ENCODE measurements at regions not wholly inside any gene's neighbourhood (a gene's known extent, or its start where the extent isn't known, plus 50 kb on each side); places are given as distances from the start of the nearest gene placed in this dataset.
A peak's percentile ranks its signal among the peaks of the same experiment; 100 is the strongest.
"Not testable (repeated sequence)": the region's sequence is repeated elsewhere in the genome, so short reads cannot be mapped to it uniquely, and the experiment has no call there.

DNA sequence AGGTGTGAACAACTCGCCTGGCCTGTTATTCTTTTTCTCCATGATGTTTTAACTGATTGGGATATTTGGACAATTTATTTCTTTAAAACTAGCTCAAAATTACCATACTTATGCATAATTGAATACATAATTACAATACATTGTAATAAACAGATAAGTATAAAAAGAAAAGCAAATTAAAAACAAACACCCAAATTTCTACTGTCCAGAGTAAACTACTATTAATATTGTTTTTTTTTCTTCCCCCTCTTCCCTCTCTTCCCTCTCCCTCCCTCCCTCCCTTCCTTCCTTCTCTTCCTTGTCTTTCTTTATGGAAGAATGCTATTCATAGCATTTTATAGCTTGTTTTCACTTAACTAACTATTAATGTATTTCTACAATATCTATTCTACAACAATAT, 117.7 kb upstream of the IVNS1ABP start:
- no peak for DNase-seq (ENCODE audit: low spot score)

DNA sequence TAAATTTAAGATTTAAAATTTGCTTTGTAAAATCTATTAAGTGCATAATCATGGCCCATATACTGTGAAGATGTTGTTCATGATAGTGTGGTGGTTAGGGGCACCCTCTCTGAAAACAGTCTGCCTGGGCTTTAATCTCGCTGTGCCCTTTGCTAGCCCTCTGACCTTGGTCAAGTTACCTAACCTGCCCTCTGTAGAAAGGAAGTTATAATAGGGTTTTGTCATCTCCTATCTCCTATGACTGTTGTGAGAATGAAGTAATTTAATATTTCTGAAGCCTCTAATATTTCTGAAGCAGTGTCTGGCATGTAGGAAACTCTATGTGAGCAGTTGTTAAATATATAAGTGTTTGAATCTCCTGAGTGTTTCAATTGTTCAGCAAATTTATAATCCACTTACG, 116.6 kb upstream of the IVNS1ABP start:
- DNase-seq (ENCODE audit: low spot score), result no peak

DNA sequence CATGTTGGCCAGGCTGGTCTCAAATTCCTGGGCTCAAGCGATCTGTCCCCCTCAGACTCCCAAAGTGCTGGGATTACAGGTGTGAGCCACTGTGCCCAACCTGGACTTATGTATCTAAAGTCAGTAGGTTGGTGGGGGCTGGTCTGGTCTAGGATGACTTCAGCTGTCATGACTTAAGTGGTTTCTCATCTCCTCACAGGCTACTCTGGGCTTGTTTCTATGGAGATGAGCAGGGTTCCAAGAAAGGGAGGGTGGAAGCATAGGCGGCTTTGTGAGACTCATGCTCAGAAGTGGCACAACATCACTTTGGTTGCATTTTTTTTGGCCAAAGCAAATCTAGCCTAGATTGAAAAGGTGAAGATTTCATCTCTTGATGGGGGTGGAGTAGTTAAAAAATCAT, 115.9 kb upstream of the IVNS1ABP start:
- DNase-seq (ENCODE audit: low spot score), result no peak

DNA sequence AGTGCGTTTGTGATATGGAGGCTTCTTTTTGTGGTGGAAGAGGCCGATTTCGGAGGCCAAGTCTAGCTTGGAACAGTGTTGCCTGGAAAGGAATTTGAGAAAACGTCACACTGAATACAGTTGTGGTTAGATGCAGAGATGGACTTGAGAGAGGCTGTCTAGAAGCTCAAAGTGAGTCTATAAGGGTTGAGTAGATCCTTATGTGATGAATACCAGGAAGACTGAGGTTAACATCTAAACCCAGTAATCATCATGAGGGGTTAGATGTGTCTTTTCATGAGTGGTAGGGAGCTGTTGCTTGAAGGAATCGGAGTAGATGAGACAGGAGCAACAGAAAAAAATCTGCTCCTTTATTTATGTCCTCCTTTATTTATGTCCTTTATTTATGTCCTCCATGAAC, 114.6 kb upstream of the IVNS1ABP start:
- DNase-seq (ENCODE audit: low spot score), result no peak

DNA sequence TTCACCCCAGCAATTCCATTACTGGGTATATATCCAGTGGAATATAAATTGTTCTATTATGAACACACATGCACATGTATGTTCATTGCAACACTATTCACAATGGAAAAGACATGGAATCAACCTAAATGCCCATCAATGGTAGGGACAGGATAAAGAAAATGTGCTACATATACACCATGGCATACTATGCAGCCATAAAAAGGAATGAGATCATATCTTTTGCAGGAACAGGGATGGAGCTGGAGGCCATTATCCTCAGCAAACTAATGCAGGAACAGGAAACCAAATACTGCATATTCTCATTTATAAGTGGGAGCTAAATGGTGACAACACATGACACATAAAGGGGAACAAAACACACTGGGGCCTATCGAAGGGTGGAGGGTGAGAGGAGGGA, 112.6 kb upstream of the IVNS1ABP start:
- DNase-seq (ENCODE audit: low spot score), result not testable (repeated sequence)

DNA sequence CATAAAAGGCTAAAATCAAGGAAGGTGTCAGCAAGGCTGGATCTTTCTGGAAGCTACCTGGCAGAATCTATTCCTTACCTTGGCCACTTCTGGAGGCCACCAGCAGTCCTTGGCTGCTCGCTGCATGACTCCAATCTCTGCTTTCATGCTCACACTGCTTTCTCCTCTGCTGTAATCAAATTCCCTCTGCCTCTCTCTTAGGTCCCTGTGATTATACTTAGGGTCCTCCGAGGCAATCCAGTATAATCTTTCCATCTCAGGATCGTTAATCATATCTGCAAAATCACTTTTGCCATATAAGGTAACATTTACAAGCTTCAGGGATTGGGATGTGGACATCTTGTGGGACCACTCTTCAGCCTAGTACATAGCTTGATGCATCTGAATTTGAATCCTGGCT, 110.7 kb upstream of the IVNS1ABP start:
- no peak for DNase-seq (ENCODE audit: low spot score)

DNA sequence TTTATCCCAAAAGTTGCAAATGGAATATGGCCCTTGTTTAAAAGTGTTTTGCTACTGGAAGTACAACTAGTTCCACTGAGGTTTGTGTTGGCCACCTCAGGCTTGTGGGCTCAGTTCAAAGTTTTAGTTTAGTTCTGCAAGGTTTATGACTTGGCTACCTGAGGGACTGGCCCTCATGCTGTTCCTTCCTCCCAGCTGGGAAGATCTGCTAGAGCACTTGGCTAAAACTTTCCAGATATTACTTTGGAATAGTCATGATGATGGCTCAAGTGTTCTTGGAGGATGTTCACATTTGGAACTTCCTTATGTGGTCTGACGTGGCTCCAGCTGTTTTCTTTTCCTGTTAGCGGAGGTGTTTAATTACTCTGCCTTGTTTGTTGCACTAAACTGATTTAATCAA, 110.2 kb upstream of the IVNS1ABP start:
- DNase-seq (ENCODE audit: low spot score), result no peak

DNA sequence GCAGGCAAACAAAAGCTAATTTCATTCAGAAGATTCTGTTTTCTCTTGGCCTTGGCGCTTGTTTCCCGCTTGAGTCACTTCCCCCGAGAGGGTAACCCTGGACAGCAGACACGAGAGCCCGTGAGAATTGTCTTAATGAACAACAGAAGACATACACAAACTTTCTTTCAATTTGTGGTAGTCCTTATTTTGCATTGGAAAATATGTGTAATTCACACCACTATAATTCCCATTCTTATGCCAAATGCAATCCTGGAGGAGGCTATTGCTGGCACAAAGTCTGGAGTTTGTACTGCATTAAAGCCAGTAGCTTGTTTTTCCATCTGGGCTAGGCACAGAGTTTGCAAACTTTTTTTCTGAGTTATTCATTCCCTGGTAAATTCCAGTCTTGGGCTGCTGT, 109.8 kb upstream of the IVNS1ABP start:
- DNase-seq (ENCODE audit: low spot score), result peak; percentile 69

DNA sequence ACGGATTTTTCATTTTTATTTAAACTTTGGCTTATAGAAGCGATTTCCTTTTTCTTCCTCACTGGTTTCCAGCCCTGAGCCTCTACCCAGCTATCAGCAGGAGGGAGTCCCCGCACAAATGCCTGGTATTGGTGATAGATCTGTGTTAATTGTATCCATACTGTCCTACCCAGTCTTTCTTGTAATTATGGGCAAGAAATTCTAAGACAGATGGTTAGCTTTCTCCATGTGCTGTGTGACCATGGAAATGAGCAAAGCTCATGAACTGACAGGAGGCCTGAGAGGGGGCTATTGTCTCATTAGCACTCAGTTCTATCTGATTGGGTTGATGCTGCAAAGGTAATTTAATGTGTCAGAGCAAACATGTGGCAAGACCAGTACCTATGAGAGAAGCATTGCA, 108.1 kb upstream of the IVNS1ABP start:
- no peak for DNase-seq (ENCODE audit: low spot score)

DNA sequence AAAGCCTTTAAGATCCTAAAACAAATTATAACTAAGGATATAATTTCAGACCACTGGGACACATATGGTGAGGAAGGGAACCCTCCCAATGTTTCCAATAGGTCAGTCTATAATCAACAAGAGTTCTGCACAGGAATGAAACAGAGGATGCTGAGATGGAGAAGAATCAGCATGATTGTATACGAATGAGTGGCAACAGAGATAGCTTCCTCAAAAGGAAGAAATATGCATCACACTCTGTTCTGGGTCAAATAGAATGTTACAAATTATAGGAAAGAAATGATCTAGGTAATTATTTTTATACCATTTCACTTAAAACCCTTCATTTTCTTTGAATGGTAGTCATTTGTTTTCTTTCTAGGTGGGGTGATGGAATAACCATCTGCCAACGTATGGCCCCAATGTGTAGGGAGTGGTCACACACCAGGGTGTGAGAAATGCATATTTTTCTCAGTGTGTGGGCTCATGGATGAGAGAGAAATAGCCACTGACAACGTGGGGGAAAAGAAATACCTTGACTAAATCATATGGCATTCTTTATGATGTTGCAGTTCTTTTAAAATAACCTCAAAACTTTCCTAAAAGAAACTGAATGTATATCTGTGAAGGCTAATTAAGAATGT, 104.6 kb upstream of the IVNS1ABP start:
- DNase-seq (ENCODE audit: low spot score), result no peak

DNA sequence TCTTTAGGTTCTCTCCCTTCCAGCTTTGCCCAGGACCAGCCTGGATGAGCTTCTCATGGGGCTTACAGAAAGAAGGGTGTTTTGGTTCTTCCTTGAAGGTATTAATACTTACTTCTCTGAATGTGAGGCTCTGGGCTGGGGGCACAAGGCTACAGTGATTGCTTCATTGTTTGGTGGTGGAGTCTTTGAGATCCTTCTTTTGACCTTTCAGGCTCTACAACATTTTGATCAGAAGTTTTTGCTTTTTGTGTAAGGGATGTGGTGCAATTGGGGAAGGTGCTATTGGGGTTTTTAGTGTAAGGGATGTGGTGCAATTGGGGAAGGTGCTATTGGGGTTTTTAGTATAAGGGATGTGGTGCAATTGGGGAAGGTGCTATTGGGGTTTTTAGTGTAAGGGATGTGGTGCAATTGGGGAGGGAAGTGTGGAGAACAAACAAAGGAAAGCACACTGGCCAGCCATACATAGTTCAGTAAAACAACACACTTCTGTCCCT, 103.6 kb upstream of the IVNS1ABP start:
- DNase-seq (ENCODE audit: low spot score), result no peak

DNA sequence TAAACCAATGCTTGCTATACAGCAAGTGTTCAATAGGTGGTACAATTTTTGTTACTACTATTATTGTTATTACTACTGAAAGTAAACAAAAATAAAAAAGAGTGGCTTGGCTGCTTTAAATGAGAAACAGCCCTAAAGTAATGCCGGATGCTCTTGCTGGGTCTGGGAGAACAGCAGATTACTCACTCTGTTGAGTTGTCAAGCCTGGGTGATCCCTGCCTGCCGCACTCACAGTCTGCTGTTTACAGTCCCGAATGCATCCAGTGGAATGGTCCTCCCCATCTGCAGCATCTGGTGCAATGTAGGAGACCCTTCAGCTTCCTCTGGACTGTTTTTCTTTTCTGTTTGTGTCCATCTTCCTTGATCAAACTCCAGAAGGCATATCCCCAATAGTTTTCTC, 102.7 kb upstream of the IVNS1ABP start:
- peak; percentile 30 for DNase-seq (ENCODE audit: low spot score)

DNA sequence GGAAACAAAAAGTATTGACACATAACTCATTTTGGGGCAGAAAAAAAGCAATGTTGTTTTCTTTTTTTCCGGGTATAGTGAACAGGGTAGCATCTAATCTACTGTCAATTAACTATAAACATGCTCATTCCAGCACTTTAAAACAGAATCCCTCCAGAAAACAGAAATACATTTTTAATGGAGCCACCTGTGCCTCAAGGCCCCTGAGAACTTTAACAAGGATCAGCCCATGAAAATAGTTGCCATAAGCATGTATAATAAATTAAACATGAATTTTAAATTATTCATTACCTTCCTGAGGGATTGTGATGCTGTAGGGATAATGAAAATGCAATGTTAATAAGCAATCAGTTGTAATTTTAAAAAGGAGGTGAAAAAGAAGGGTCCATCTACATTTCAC, 101.4 kb upstream of the IVNS1ABP start:
- no peak for DNase-seq (ENCODE audit: low spot score)

DNA sequence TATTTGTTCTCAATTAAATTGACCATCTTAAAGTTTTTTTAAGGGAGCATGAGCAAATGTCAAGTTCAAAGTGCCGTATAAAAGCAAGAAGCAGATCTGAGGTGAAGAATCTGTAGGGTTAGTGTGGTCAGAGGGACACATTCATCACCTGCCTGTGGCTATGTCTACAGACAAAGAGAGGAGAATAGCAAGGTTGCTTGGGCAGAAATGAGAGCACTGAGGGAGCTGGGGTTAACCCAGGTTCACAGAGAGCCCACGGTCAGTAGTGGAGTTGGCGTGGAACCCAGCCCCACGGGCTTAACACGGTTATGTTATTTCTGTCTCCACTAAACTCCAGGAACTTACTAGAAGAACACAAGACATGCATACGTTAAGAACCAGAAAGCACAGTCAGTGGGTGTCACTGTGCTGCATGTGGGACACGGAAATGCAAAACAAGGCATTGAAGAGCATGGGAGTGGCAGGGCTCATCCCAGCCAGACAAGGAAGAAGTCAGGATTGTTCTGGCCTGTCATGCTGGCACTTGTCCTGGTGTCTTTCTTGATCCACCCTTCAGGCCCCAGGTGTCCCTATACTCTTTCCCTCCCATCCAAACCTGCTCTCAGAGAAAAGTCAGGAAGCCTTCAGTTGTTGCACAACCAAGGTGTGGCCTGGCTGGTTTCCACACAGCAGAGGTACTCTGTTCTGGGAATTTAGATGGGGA, 95.5 kb upstream of the IVNS1ABP start:
- no peak for DNase-seq (ENCODE audit: low spot score)

DNA sequence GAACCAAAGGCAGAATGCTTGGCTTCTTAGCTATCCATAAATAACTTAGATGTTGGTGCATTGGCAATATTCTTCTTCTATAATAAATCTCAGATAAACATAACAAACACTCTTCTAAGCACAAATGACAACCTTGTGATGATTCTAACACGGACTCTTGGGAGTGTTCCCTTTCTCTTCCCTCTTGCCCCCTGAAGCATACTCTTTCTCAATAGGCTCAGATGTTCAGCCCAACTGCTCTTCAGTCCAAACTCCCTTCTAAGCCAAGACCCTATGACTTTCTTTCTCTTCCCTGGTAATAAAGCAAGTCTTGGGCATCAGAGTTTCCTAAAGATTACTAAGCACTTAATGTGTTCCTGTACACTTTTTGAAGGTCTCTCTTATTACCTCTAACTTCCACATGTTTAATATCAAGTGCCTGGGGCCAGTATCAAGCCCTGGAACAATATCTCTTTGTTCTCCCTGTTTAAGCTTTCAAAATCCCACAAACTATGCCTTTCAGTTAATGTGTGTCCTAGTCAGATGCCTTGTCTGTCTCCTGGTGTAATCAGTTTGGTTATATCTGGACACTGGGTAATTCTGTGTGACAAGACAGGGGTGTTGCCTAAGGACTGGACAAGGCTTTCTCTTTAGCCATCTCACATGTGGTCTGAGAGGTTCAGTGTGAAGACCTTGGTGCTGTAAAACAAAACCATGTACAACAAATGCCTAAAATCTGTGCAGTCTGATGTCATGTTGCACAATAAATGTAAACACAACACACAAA, 92.9 kb upstream of the IVNS1ABP start:
- no peak for DNase-seq (ENCODE audit: low spot score)

DNA sequence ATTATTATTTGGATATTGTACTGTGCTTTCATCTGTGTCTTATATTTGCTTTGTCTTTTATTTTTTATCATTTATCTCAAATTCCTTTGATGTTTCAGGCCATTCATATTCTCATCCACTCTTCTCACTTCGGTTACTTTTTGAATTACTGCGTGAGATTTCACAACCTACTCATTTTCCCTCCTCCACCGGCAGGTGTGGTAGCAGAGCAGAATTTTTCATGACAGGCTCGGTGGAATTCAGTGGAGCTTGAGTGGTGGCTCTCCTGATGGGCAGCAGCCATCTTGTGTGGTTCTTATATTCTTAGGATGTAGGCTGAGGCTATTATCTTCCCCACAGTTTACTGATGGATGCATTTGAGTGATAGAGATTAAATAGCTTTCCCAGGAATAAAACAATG, 92.3 kb upstream of the IVNS1ABP start:
- no peak for DNase-seq (ENCODE audit: low spot score)

DNA sequence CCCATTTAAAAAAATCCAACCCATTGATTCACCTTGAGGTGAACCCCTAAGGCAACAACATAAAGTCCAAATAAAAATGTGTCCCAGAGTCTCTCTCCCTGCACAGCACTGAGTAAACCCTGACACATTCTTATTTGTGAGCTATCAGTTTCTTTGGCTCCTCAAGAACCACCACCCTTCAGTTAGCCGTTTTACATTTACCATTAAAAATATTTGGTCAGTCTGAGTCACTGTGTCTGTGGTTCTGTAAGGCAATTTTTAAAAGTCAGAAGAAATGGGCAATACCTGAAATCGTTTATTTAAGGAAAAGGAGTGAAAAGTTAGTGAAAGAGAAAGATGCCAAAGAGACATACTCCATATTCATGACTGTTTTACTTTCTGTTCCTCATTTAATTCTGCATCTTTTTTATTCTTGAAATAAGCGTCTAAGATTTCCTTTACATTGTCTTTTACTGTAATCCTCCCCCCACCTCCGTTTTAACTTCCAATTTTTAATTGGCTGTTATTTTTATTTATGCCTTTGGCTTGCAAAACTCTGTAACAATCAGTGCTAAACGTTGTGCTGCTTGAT, 91.7 kb upstream of the IVNS1ABP start:
- DNase-seq (ENCODE audit: low spot score), result no peak

DNA sequence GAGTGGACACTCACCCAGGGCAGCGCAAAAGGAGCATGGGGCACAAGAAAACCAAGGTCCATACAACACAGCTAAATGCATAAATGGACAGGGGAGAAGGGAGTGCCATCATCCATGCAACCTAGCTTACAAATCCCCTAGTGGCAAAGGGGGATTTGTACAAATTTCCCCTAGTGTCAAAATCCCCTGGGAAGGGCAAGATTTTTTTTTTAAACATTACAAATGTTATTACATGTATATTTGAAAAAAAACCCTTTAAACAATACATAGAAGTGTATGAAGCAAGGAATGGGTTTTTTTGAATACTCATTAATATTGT, 89.6 kb upstream of the IVNS1ABP start:
- DNase-seq (ENCODE audit: low spot score), result no peak

DNA sequence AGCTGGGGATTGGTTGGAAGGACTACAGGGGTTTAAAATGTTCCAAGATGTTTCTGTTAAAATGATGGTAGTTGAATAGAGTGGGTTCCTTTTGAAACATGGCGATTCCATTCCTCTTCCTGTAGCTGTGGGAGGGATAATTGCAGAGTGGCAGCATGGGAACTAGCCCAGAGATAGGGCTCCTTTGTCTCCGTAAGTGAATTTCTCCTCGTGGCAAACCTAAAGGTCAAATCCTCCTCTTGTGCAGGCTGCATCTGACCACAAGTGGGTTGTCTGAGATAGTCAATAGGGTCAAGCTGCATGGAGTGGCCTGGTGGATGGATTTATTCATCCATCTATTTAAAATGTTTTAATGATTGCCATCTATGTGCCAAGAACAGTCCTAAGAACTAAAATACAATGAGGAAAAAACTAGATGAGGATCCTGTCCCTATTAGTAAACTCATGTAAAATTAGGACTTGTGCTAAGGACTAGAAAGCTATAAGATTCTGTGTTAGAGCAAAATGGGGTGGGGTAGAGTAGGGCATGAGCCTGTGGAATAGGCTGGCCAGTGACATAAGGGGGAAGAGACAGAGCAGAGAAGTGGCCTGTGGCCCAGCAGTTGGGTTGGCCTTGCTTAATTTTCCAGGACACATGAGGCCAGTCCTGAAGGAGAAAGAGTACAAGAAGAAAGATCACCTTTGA, 89.1 kb upstream of the IVNS1ABP start:
- DNase-seq (ENCODE audit: low spot score), result no peak

DNA sequence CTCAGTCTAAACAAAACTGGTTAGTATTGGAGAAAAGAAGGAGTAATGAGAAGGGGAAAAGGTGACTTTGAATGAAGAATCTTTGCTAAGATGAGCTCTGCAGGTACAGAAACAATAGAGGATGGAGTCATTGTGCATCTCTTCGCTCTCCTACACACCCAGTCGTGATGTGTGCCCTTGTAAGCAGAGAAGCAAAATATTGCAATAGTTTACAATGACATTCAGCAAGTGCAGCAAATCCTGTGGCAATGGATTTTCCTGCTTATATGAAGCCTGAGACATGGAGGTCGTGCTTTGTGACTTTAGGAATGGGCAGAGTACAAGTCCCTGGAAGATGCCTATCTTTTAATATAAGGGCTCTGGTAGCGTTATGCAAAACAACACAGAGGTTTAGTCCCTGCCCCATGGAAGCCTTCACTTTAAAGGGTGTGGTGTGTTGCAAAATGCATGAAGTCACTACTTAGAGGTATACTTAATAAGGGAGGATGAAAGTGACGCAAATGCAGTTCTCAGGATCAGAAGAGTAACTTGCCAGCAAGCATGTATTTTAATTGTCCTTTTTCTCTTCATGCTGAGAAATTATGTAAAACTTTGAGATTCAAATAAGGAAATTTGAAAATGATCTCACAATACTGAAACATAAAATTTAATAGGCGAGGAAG, 88.0 kb upstream of the IVNS1ABP start:
- no peak for DNase-seq (ENCODE audit: low spot score)

DNA sequence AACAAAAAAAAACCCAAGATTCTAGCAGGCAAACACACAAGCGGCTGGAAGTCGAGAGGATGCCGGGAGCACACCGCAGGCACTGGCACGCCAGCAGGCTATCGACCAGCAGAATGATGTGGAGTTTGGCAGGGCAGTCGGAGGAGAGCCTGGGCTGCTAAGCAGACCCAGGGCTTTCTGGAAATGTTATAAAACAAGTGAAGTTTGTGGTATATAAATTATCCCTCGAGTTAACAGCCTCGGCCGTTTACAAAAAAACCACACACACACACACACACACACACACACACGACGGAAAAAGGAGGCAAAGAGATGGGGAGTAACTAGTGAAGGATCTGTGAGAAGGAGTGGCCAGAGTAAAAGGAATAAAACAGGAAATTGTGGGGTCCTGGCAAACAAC, 87.2 kb upstream of the IVNS1ABP start:
- DNase-seq (ENCODE audit: low spot score), result peak; percentile 47

DNA sequence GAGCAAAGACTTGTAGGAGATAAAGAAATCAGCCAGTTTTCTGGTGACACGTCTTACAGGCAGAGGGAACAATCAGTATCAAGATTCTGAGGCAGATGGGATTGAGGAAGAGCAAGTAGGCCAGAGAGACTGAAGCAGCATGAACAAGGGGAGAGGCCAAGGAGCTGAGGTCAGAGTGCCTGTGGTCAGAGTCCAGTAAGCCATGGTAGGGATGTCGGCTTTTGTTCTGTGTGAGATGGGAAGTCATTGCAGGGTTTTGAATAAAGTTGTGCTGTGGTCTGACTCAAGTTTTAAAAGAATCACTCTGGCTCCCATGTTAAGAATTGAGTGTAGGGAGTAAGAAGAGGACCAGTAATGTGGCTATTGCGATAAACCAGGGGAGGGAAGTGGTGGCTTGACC, 85.9 kb upstream of the IVNS1ABP start:
- DNase-seq (ENCODE audit: low spot score), result no peak

Measured in GM03348 (cell line).